K562 (cell line): ENCODE measurements at regions not wholly inside any gene's neighbourhood (a gene's known extent, or its start where the extent isn't known, plus 50 kb on each side); places are given as distances from the start of the nearest gene placed in this dataset.
"Not testable (repeated sequence)": the region's sequence is repeated elsewhere in the genome, so short reads cannot be mapped to it uniquely, and the experiment has no call there.

ENCODE experiments used
- ATAC-seq: fragments of 200-7000 bp; cut with Tn5 transposase; 3 replicates; pipeline ENCODE4 v1.9.1; 2020; ENCODE audit warnings: moderate library complexity
- BruUV-seq: library from RNA; stranded (reverse); fragments of 400-500 nt; replicated peaks from 2 replicates; lab custom pipeline; 2021; lab: Mats Ljungman, UMichigan
- CTCF ChIA-PET: fragments of 300-600 bp; formaldehyde crosslinking; extraction: SDS; loops from one replicate; lab custom pipeline; 2021; ENCODE audit warnings: low intra/inter-chr PET ratio; lab: Yijun Ruan, JAX
- POLR2A ChIA-PET: fragments of 300-600, 350-650 bp; sonication (Branson Sonifier 250); formaldehyde crosslinking; extraction: SDS; loops from one replicate; lab custom pipeline; 2021; ENCODE audit warnings: antibody characterized with exemption, inconsistent platforms; lab: Yijun Ruan, JAX
- DNase-seq, 4 experiments: peaks; one replicate each; pipeline versions ENCODE4 v3.0.0 to v3.0.0-alpha.2; 2011 to 2018; ENCODE audit warnings: low spot score in 3 of 4, mixed read lengths in 3 of 4; ENCODE audit errors: extremely low read depth in 1 of 4
- FAIRE-seq: peaks from 2 replicates; lab custom pipeline; 2011; peaks lifted over from hg19 to GRCh38; lab: Jason Lieb, UNC
- H2AFZ ChIP-seq: 2 replicates; pipeline ENCODE4 v1.6.0; 2011; ENCODE audit warnings: low read depth, low read length, control low read depth, inconsistent platforms
- H3K27ac ChIP-seq: fragments of 200-600 bp; 3 replicates; pipeline ENCODE4 v1.8.0; 2011; ENCODE audit warnings: low read depth, mild to moderate bottlenecking, control low read depth, inconsistent platforms, low read length, moderate library complexity, mixed read lengths; ENCODE audit errors: extremely low read depth
- H3K27me3 ChIP-seq, 2 experiments: fragments of 300-600 bp in 1 of 2; 2 replicates in 1 of 2; 3 replicates in 1 of 2; pipeline versions ENCODE4 v1.6.0 to v1.8.0; 2011; ENCODE audit warnings: inconsistent platforms in 2 of 2, low read length in 2 of 2, mild to moderate bottlenecking in 1 of 2, mixed read lengths in 1 of 2, moderate library complexity in 1 of 2; ENCODE audit not compliant: control insufficient read depth in 2 of 2, insufficient read depth in 2 of 2
- H3K36me3 ChIP-seq: fragments of 300-600 bp; 3 replicates; pipeline ENCODE4 v1.8.0; 2011; ENCODE audit warnings: mild to moderate bottlenecking, low read length, inconsistent platforms; ENCODE audit not compliant: control insufficient read depth, insufficient read depth
- H3K4me1 ChIP-seq, 2 experiments: fragments of 200-600 bp in 1 of 2; replicated peaks in 1 of 2; 2 replicates in 1 of 2; 3 replicates in 1 of 2; pipeline versions ENCODE4 v1.5.1 to v1.8.0; 2011; ENCODE audit warnings: inconsistent platforms in 2 of 2, low read length in 2 of 2, mild to moderate bottlenecking in 1 of 2, mixed read lengths in 1 of 2, moderate library complexity in 1 of 2; ENCODE audit not compliant: control insufficient read depth in 2 of 2, insufficient read depth in 2 of 2
- H3K4me2 ChIP-seq: 2 replicates; pipeline ENCODE4 v1.6.1; 2011; ENCODE audit warnings: low read length, control low read depth, inconsistent platforms, mixed read lengths; ENCODE audit not compliant: insufficient read depth
- H3K4me3 ChIP-seq: fragments of 200-600 bp; sonication (generic), shearing (Covaris generic); 2 replicates; pipeline ENCODE4 v1.5.1; 2016; ENCODE audit warnings: control low read depth, inconsistent platforms
- H3K79me2 ChIP-seq: fragments of 200-600 bp; 3 replicates; pipeline ENCODE4 v1.8.0; 2011; ENCODE audit warnings: low read length, inconsistent platforms; ENCODE audit not compliant: control insufficient read depth, insufficient read depth
- H3K9ac ChIP-seq, 2 experiments: 2 replicates each; pipeline versions ENCODE4 v1.6.0 to v1.6.1; 2011; ENCODE audit warnings: low read depth in 2 of 2, low read length in 2 of 2, control low read depth in 1 of 2, inconsistent platforms in 1 of 2, mild to moderate bottlenecking in 1 of 2, mixed read lengths in 1 of 2; ENCODE audit not compliant: insufficient read depth in 1 of 2
- H3K9me1 ChIP-seq: one replicate; pipeline ENCODE4 v1.6.0; 2011; ENCODE audit warnings: inconsistent platforms, mild to moderate bottlenecking, low read length, moderate library complexity; ENCODE audit not compliant: control insufficient read depth, insufficient read depth
- H3K9me3 ChIP-seq: replicated peaks from 2 replicates; pipeline ENCODE4 v1.5.1; 2011; ENCODE audit warnings: low read depth, low read length, inconsistent platforms; ENCODE audit not compliant: control insufficient read depth, insufficient read depth
- H4K20me1 ChIP-seq: replicated peaks from 2 replicates; pipeline ENCODE4 v1.6.1; 2011; ENCODE audit warnings: low read length, inconsistent platforms, mixed read lengths; ENCODE audit not compliant: control insufficient read depth, insufficient read depth
- CBFA2T3 ChIP-seq: fragments of 450-650 bp; IDR thresholded peaks from 2 replicates; pipeline ENCODE4 v1.6.1; 2017
- NFIC ChIP-seq: fragments of 450-650 bp; IDR thresholded peaks from 2 replicates; pipeline ENCODE4 v1.6.1; 2017; ENCODE audit warnings: mild to moderate bottlenecking, inconsistent platforms
- in situ Hi-C: fragments of 300-500 bp; cut with MboI; formaldehyde crosslinking; loops from 4 replicates; pipeline ENCODE4 v1.15.0; 2018; ENCODE audit warnings: inconsistent platforms, mixed read lengths
- intact Hi-C: fragments of 100-400 bp; cut with micrococcal nuclease; formaldehyde crosslinking; loops from 2 replicates; pipeline ENCODE4 v1.14.2; 2022

DNA sequence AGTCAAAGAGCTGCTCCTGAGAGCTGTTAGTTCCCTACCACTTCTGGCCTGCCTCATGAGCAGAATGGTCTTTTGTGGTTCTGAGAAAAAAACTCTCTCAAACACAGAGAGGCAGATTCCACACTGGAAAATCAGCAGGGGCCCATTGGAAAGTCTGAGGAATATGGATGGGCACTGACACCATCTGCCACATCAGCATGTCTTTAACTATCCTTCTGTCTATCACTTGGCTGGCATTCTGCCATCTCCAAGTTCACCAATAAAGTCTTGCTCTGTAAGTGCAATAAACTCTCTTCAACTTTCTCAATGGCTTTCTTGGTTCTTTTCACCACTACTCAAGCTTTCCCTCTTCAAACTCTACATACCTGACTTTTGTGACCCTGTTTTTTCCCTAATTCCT, 101.3 kb upstream of the GALNT15 start:
- TF ChIP-seq NFIC, result 0 out of 2 replicates have a peak, but pooled peaks have one; percentile 14
- TF ChIP-seq CBFA2T3, result no peak

DNA sequence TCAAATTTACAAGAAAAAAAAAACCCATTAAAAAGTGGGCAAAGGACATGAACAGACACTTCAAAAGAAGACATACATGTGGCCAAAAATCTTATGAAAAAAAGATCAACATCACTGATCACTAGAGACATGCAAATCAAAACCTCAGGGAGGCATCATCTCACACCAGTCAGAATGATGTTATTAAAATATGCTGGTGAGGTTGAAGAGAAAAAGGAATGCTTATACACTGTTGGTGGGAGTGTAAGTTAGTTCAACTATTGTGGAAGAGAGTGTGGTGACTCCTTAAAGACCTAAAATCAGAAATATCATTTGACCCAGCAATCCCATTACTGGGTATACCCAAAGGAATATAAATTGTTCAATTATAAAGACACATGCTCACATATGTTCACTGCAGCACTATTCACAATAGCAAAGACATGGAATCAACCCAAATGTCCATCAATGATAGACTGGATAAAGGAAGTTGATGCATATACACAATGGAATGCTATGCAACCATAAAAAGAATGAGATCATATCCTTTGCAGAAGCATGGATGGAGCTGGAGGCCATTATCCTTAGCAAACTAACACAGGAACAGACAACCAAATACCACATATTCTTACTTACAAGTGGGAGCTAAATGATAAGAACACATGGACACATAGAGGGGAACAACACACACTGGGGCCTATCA, 100.3 kb upstream of the GALNT15 start:
- H2AFZ ChIP-seq, H3K36me3 ChIP-seq, in situ Hi-C loops, H3K79me2 ChIP-seq, DNase-seq, BruUV-seq, intact Hi-C loops, H3K4me3 ChIP-seq, H3K27me3 ChIP-seq, H3K27ac ChIP-seq, H4K20me1 ChIP-seq, CTCF ChIA-PET, H3K4me2 ChIP-seq, H3K9ac ChIP-seq, H3K9me3 ChIP-seq, FAIRE-seq, ATAC-seq, H3K9me1 ChIP-seq, H3K4me1 ChIP-seq: not testable (repeated sequence)
- POLR2A ChIA-PET, result interaction anchor here (0.7 to 1.3 kb wide), 2 partner anchors 191 to 740 kb away, joined by 3 to 4 read pairs; partner anchors contain the start of genes DPH3 and OXNAD1

More for the DNA sequence above, 101.3 kb upstream of the GALNT15 start:
- Histone ChIP-seq H2AFZ (no peak overlapping the region), H3K27me3 (no peaks in the 10 kb centered on the region), H3K36me3 (no peaks in the 10 kb centered on the region), H3K9ac (no peak overlapping the region), H3K9me3 (no peaks in the 10 kb centered on the region; the same call in 1 of the 2 replicates), H4K20me1 (no peaks in the 10 kb centered on the region), H3K9me1 (no peaks in the 10 kb centered on the region), H3K4me3 (no peak overlapping the region), H3K27ac (no peak overlapping the region), H3K79me2 (no peaks in the 10 kb centered on the region), H3K4me1 (no peaks in the 10 kb centered on the region), H3K4me2 (no peak overlapping the region)
- ATAC-seq (no peak), DNase-seq (no peak), FAIRE-seq (no peak)
- POLR2A ChIA-PET, result no interaction called here
- in situ Hi-C loops (no loop called here), intact Hi-C loops (no loop called here)
- CTCF ChIA-PET, result no interaction called here
- no TSS peak for BruUV-seq
